ENCODE measurements at regions not wholly inside any gene's neighbourhood (a gene's known extent, or its start where the extent isn't known, plus 50 kb on each side); places are given as distances from the start of the nearest gene placed in this dataset.
"Not testable (repeated sequence)": the region's sequence is repeated elsewhere in the genome, so short reads cannot be mapped to it uniquely, and the experiment has no call there.

GRCh38 chr13:76829572-76830327, 56.5 kb downstream of the KCTD12 start:
- peak; percentile 41 to 69 (median 51) for DNase-seq (ENCODE audit: extremely low read depth in 1 of 11, low read depth in 9 of 11, low spot score in 4 of 11)

GRCh38 chr13:76828316-76828741, 57.9 kb downstream of the KCTD12 start:
- no peak for DNase-seq (ENCODE audit: extremely low read depth in 1 of 11, low read depth in 9 of 11, low spot score in 4 of 11)

GRCh38 chr13:76826527-76826926, 59.7 kb downstream of the KCTD12 start:
- DNase-seq (ENCODE audit: extremely low read depth in 1 of 11, low read depth in 9 of 11, low spot score in 4 of 11), result no peak

GRCh38 chr13:76825430-76825829, 60.8 kb downstream of the KCTD12 start:
- no peak for DNase-seq (ENCODE audit: extremely low read depth in 1 of 11, low read depth in 9 of 11, low spot score in 4 of 11)

GRCh38 chr13:76823969-76824368, 62.2 kb downstream of the KCTD12 start:
- DNase-seq (ENCODE audit: extremely low read depth in 1 of 11, low read depth in 9 of 11, low spot score in 4 of 11), result no peak

GRCh38 chr13:76822698-76823267, 63.4 kb downstream of the KCTD12 start:
- no peak for DNase-seq (ENCODE audit: extremely low read depth in 1 of 11, low read depth in 9 of 11, low spot score in 4 of 11)

- not testable (repeated sequence) for DNase-seq (ENCODE audit: extremely low read depth in 1 of 11, low read depth in 9 of 11, low spot score in 4 of 11)
Measured at GRCh38 chr13:76821222-76821621, 65.0 kb downstream of the KCTD12 start.

- no peak for DNase-seq (ENCODE audit: extremely low read depth in 1 of 11, low read depth in 9 of 11, low spot score in 4 of 11)
Measured at GRCh38 chr13:76820759-76821158, 65.4 kb downstream of the KCTD12 start.

GRCh38 chr13:76816394-76816793, 69.8 kb downstream of the KCTD12 start:
- DNase-seq (ENCODE audit: extremely low read depth in 1 of 11, low read depth in 9 of 11, low spot score in 4 of 11), result no peak

- DNase-seq (ENCODE audit: extremely low read depth in 1 of 11, low read depth in 9 of 11, low spot score in 4 of 11), result no peak
Measured at GRCh38 chr13:76815344-76815743, 70.9 kb downstream of the KCTD12 start.

- DNase-seq (ENCODE audit: extremely low read depth in 1 of 11, low read depth in 9 of 11, low spot score in 4 of 11), result peak in 1 of 11 donors; percentile 57
Measured at GRCh38 chr13:76813891-76814290, 72.3 kb downstream of the KCTD12 start.

GRCh38 chr13:76813000-76813691, 73.1 kb downstream of the KCTD12 start:
- no peak for DNase-seq (ENCODE audit: extremely low read depth in 1 of 11, low read depth in 9 of 11, low spot score in 4 of 11)

GRCh38 chr13:76812206-76812897, 73.9 kb downstream of the KCTD12 start:
- DNase-seq (ENCODE audit: extremely low read depth in 1 of 11, low read depth in 9 of 11, low spot score in 4 of 11), result no peak

GRCh38 chr13:76809389-76809788, 76.8 kb downstream of the KCTD12 start:
- DNase-seq (ENCODE audit: extremely low read depth in 1 of 11, low read depth in 9 of 11, low spot score in 4 of 11), result no peak

GRCh38 chr13:76808927-76809326, 77.3 kb downstream of the KCTD12 start:
- no peak for DNase-seq (ENCODE audit: extremely low read depth in 1 of 11, low read depth in 9 of 11, low spot score in 4 of 11)

GRCh38 chr13:76804801-76805200, 81.4 kb downstream of the KCTD12 start:
- no peak for DNase-seq (ENCODE audit: extremely low read depth in 1 of 11, low read depth in 9 of 11, low spot score in 4 of 11)

GRCh38 chr13:76803831-76804230, 82.4 kb downstream of the KCTD12 start:
- no peak for DNase-seq (ENCODE audit: extremely low read depth in 1 of 11, low read depth in 9 of 11, low spot score in 4 of 11)

GRCh38 chr13:76800943-76801342, 85.3 kb downstream of the KCTD12 start:
- no peak for DNase-seq (ENCODE audit: extremely low read depth in 1 of 11, low read depth in 9 of 11, low spot score in 4 of 11)

- peak in 3 of 11 donors; percentile 38 to 54 (median 54) for DNase-seq (ENCODE audit: extremely low read depth in 1 of 11, low read depth in 9 of 11, low spot score in 4 of 11)
Measured at GRCh38 chr13:76799696-76800095, 86.5 kb downstream of the KCTD12 start.

GRCh38 chr13:76798037-76798436, 88.2 kb downstream of the KCTD12 start:
- no peak for DNase-seq (ENCODE audit: extremely low read depth in 1 of 11, low read depth in 9 of 11, low spot score in 4 of 11)

All from renal cortex interstitium (tissue), 11 donors.